NCI-H510A (cell line): ENCODE measurements at regions not wholly inside any gene's neighbourhood (a gene's known extent, or its start where the extent isn't known, plus 50 kb on each side); places are given as distances from the start of the nearest gene placed in this dataset.
A peak's percentile ranks its signal among the peaks of the same experiment; 100 is the strongest.
"Not testable (repeated sequence)": the region's sequence is repeated elsewhere in the genome, so short reads cannot be mapped to it uniquely, and the experiment has no call there.

ENCODE experiments used
- DNase-seq: peaks from one replicate; lab custom pipeline; 2025; lab: John Stamatoyannopoulos, UW

DNA sequence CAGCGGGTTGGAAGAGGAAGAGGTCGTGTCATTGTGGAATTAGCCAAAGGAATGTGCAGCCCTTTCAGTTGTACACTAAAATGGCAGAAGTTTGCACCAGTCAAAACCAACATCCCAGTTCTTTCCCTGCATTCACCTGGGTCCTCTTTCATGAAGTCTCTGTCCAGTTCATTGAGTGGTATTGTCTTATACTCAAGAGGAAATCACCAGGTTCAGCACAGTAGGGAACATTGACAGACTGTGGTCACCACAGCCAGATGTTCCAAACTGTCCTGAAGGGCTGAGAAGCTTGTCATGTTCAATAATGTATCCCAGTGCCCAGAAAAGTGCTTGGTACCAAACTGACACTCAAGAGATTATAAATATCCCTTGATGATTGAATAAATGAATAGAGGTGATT is 131.6 kb downstream of the GLUL start:
- DNase-seq = no peak

DNA sequence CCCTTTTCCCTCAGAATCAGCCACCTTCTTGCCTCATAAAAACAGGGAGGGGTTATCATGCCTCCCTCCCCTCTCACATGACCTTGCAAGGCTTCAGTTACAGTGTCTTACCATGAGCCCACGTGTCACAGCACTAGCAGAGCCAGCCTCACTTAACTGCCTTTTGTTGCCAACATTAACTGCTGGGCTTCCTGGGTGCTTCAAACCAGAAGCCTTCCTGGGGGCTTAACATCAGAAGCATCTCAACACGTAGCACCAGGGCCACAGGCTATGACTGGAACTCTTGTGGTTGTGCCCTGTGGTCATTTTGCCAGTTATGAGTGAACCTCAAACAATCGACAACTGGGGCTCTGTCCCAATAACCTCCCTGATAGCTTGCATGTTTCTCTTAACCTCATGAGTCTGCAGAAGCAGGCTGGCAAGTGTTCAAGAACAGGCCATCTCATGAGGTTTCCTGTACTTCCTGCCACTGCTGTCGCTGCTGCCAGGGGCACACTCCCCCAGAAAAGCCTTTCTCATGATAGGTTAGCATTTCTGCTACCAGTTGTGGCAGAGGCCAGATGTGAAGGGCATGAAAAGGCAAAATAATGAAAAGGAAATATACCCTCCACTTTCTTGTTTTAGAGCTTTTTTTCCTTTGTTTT is 132.2 kb downstream of the GLUL start:
- no peak for DNase-seq

DNA sequence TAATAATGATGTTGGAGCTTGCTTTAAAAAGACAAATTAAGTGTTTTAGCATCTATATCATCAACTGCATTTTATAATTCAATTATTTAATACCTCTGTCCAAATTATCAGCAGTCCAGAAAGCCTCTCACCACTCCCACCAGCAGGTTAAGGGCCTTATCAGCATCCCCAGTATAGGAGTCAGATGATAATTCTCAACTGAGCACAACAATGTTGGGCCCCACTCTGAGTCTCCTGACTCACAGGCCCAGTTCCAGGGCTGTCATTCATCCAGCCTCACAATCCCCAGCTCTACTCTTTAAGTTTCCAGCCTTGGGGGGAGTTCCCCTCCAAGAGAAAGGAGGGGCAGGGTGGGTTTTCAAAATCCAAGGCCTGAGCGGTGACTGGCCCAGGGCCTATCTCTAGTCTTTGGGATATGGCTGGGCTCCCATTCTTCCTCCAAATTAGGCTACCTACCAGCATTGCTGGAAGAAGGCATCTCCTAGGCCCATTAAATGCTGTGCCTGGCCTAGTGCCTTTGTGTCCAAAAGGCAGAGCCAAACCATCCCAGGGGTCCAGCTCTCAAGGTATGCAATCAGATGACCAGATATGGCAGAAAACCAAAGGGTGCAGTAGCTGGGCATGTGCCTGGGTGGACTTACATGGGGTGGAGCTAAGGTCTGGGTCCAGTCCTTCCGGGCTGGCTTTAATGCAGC is 134.1 kb downstream of the GLUL start:
- DNase-seq = no peak

GRCh38 chr1:182256931-182257330 is 134.7 kb downstream of the GLUL start:
- no peak for DNase-seq

GRCh38 chr1:182255494-182255893 is 136.1 kb downstream of the GLUL start:
- DNase-seq = no peak

- no peak for DNase-seq
Observed at GRCh38 chr1:182253319-182253860, 138.2 kb downstream of the GLUL start.

DNA sequence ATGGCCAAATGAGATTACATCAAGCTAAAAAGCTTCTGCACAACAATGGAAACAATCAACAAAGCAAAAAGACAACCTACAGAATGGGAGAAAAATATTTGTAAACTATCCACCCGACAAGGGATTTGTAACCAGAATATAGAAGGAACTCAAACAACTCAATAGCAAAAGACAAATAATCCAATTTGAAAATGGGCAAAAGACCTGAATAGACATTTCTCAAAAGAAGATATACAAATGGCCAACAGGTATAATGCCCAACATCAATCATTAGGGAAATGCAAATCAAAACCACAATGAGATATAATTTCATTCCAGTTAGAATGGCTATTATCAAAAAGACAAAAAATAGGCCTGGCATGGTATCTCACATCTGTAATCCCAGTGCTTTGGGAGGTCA is 140.0 kb downstream of the GLUL start:
- DNase-seq = no peak

- DNase-seq = peak; percentile 52
Observed at GRCh38 chr1:182249201-182249676, 142.4 kb downstream of the GLUL start.

DNA sequence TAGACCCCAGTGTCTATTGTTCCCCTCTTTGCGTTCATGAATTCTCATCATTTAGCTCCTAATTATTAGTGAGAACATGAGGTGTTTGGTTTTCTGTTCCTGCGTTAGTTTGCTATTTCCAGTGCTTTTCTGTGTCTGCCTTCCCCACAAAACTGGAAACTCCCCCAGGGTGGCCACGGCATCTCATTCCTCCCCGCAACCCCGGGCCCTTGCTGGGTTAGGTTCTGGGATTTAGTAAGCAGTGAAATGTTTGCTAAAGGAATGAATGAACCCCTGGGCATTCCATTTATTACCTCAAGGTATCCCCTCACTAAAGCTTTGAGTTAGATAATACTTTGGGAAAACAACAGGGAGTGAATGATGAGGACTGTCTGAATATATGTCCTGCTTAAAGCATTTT is 142.9 kb downstream of the GLUL start:
- no peak for DNase-seq

- DNase-seq = not testable (repeated sequence)
Observed at GRCh38 chr1:182247813-182248212, 143.8 kb downstream of the GLUL start.

GRCh38 chr1:182246783-182247182 is 144.8 kb downstream of the GLUL start:
- no peak for DNase-seq

- DNase-seq = no peak
Observed at GRCh38 chr1:182245040-182245439, 146.6 kb downstream of the GLUL start.

GRCh38 chr1:182244451-182244850 is 147.1 kb downstream of the GLUL start:
- DNase-seq = no peak

- DNase-seq = no peak
Observed at GRCh38 chr1:182242641-182243040, 148.9 kb downstream of the GLUL start.

GRCh38 chr1:182240085-182240484 is 151.5 kb downstream of the GLUL start:
- DNase-seq = no peak

GRCh38 chr1:182238421-182238820 is 153.2 kb downstream of the GLUL start:
- no peak for DNase-seq

GRCh38 chr1:182237329-182237728 is 154.3 kb downstream of the GLUL start:
- DNase-seq = no peak

DNA sequence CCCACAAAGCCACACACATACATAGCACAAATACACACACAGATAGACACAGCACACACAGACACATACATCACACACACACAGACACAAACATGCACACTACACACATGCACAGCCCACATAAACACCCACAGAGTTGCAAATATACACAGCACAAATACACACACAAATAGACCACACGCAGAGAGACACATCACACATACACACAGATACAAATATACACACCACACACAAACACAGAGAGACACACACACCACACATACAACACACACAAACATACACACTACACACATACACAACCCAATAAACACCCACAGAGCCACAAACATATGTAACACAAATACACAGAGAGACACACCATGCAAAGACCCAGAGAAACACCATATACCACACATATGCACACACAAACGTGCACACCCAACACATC is 154.9 kb downstream of the GLUL start:
- no peak for DNase-seq

GRCh38 chr1:182235952-182236650 is 155.5 kb downstream of the GLUL start:
- DNase-seq = peak; percentile 60

DNA sequence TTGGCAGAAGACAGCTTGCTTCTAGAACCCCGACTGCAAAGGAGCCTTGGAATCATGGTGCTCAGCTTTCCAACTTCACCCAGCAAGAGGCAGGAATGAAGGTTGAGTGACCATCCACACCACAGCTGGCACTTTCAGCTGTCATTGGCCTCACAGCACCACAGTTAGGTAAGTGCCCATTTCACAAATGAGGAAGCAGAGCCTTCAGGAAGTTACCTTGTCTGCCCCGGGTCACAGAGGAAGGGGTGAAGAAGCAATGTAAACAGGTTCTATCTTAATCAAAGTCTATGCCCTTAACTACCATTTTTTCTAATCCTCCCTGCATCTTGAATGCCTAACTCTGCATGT is 156.0 kb downstream of the GLUL start:
- no peak for DNase-seq

GRCh38 chr1:182229921-182230491 is 161.6 kb downstream of the GLUL start:
- peak; percentile 31 for DNase-seq

DNA sequence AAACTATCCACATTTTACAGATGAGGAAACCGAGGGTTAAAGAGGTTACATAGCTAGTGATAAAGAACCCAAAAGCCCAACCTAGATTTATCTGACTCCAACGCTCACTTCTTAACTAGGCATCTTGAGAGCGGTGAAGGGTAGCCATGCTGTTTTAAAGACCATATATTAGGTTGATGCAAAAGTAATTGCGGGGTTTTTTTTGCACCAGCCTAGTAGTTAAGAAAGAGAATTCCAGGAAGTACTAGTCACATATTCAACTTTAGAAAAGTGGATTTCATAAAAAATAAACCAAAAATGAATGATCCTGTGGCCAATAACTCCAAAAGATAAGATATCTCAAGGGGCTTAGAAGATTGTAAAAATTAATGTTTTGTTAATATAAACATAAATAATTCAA is 162.1 kb downstream of the GLUL start:
- no peak for DNase-seq
